A673 (cell line): ENCODE measurements at regions not wholly inside any gene's neighbourhood (a gene's known extent, or its start where the extent isn't known, plus 50 kb on each side); places are given as distances from the start of the nearest gene placed in this dataset.

ENCODE experiments used
- CTCF ChIP-seq: fragments of 300-800, 200-600 bp; sonication (generic); conservative IDR thresholded peaks from 2 replicates; pipeline ENCODE4 v1.5.1; 2017; ENCODE audit warnings: low read depth, mild to moderate bottlenecking, antibody characterized with exemption, low read length, moderate library complexity, mixed read lengths
- EZH2 ChIP-seq: fragments of 200-600 bp; sonication (generic); IDR thresholded peaks from 2 replicates; pipeline ENCODE4 v1.6.1; 2017; ENCODE audit warnings: borderline replicate concordance, low read depth, mild to moderate bottlenecking, mixed read lengths, antibody characterized with exemption, low read length; ENCODE audit not compliant: poor library complexity, severe bottlenecking

- TF ChIP-seq CTCF (no peak), EZH2 (no peak)
Measured at GRCh38 chr6:143621876-143622605, 55.7 kb upstream of the PHACTR2 start.
